Suppressor macrophage treated with lipopolysaccharide for 4 hours (primary cell): ENCODE measurements at regions not wholly inside any gene's neighbourhood (a gene's known extent, or its start where the extent isn't known, plus 50 kb on each side); places are given as distances from the start of the nearest gene placed in this dataset.

Experiments used
- DNase-seq: peaks from one replicate; pipeline ENCODE4 v3.0.0-alpha.2; 2020

DNA sequence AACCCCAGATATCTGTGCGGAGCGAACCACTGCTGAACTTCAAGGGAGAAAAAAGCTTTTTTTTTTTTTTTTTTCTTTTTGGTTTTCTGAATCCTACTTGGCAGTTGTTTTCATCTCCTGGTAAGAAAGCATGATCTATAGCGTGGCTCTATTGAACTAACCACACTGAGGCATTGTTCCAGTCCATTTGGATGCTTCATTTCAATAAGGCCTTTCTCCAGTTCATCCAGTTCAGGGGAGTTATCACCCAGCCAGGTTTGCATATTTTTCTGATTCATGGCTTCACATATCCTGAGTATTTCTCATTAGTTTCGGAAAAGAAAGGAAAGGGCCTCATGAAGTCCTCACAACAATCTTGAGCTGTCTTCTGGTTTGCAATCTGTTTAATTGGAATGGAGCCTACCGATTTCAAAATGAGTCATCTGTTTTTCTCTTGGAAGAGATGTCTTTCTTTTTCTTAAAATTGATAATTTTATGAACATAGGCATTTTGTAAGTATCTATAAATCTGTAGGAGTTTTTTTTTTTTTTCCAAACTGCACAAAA is 93.1 kb upstream of the STEAP4 start:
- no peak for DNase-seq

DNA sequence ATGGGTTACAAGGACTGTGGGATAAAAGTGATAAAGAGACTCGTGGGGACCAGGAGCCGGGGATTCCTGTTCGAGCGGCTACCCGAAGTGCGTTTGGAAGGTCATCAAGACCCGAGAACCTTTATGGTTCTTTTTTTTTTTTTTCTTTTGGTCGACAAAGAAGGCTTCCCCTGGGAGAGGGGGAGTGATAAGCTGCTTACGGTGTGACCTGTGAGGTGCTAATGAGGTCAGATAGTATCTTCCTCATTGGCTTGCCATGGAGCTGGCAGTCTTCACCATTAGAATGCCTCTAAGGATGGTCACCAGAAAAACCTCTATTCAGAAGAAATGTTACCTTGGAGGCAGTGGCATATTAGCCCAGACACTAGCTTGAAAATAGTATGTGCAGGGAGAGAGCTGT is 92.3 kb upstream of the STEAP4 start:
- DNase-seq: no peak

DNA sequence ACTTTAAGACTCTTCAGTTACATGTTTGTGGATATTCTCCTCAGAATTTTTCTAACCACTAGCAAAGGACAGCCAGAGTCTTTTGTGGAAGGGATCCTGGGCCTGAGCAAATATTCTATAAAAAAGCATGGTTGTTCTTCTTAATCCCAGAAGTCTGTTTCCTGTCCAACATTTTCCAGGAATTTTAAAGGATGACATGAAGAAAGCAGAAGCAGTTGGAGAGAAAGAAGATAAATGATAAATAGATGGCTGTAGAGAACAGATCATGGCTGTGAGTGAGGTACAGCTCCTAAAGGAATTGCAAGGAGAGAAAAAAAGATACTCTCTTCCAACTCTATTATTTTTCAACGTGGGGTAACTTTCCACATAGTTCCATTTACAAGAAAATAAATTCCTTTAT is 91.8 kb upstream of the STEAP4 start:
- no peak for DNase-seq

- DNase-seq: peak; percentile 9
Measured at GRCh38 chr7:88396948-88397322, 90.2 kb upstream of the STEAP4 start.

DNA sequence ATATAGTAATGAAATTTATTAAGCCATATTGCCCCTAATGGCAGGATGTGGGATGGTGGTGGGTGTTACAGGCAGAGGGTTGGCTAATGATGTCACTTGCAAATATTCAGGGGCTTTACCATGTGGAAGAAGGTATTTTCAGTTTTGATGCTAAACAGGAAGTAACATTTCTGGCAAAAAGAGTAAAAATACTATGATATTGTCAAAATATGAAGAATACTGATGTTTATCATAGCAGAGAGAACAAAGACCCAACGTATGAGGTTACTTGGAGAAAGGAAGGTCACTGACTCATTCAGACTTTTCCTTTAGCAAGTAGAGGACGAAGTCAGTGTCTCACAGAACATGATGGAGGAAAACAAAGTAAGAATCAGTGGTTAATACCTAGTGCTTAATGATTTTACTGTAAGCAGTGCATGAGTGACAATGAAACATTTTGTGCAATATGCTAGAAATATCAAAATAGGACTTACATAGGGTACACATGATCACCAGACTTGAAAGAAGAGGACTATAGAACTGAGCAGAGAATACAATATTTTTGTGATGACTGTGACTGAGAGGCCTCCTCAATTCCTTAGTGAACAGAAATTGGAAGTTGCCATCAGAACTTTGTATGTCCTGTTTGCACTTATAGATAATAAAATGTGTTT is 89.7 kb upstream of the STEAP4 start:
- peak; percentile 27 for DNase-seq

GRCh38 chr7:88395715-88396114 is 89.0 kb upstream of the STEAP4 start:
- DNase-seq: peak; percentile 90

DNA sequence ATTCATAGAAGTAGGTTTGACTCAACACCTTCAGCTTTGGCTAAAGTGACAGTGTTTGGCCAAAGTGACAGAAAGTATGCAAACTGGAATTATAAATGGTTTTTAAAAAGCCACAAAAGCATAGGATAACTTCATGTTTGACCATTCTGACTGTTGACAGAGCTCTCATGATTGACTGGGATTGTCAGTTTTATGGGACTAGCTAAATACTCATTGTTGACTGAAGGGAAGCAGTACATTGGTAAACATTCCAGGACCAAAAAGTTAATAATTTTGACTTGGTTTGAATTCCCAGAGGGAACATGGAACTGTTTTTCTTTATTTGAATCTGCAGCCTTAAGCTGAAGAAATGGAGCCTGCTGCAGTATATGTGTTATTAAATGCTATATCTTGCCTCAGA is 84.6 kb upstream of the STEAP4 start:
- DNase-seq: no peak

GRCh38 chr7:88387368-88387767 is 80.7 kb upstream of the STEAP4 start:
- no peak for DNase-seq

DNA sequence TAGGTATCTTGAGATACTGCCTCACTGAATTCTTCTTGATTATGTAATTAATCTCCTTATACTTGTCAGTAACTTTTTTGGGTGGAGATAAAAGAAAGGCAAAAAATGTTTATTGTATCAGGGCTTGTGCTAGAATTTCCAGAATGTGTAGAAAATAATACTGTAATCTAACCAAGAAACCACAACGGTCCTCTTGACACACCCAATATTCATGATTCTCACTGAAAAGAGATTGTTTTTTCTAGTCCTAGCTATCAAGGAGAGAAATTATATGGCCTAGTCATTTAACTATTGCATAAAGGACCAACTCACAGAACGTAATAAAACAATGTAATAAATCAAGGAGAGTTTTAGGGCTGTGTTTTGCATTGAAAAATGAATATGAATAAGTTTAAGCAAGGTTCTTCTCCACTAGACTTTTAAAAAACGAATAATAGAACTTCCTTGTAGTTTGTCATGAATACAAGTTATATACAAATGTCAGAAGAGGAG is 80.0 kb upstream of the STEAP4 start:
- no peak for DNase-seq

- no peak for DNase-seq
Measured at GRCh38 chr7:88377434-88377833, 70.7 kb upstream of the STEAP4 start.

- no peak for DNase-seq
Measured at GRCh38 chr7:88368686-88369085, 62.0 kb upstream of the STEAP4 start.

DNA sequence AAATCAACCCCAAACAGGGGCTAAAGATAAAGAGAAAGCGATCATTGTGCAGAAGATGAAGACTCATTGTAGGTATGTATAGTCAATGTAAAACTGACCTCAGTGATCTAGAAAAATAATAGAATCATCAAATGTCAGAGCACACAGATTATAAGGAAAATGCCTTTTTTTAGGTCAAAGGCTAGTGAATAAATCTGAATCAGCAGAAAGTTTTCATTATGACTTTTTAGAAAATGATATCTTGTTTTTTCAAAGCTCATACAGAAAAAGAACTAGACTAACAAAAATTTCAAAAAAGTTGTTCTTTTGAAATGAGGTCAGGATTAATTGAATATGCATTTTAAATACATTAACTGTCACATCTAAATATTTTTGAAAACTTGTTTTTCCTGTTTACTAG is 60.2 kb upstream of the STEAP4 start:
- DNase-seq: no peak

- no peak for DNase-seq
Measured at GRCh38 chr7:88363869-88364268, 57.2 kb upstream of the STEAP4 start.

DNA sequence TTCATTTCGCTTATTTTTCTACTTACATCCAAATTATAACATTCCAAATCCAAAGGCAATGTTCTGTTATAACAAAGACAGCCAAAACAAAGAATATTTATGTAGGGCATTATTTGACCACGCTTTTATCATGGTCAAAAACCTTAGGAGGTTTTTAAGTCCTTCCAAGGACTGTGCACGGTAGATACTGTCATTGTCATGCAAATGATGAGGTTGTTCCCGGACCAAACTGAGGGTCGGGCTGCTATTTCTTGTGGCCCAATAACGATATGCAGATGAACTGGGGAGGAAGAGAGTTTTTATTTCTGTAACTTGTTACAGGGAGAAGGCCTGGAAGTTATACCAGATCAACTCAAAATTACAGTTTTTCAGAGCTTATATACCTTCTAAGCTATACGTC is 56.6 kb upstream of the STEAP4 start:
- no peak for DNase-seq

GRCh38 chr7:88361357-88361756 is 54.7 kb upstream of the STEAP4 start:
- DNase-seq: no peak

GRCh38 chr7:88358881-88359280 is 52.2 kb upstream of the STEAP4 start:
- DNase-seq: no peak

DNA sequence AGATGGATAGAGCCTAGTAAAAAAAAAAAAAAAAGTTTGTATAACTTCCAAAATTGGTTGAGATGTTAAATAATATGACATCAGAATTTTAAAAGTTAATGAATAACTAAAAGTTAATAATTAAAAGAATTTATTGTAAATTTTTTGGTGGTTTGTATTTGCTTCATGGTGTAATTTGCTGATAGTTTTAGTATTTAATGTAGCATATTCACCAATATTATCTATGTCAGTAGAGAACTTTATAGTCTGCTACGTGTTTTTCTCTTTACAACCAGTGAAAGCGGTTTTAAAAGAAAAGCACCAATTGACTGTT is 51.8 kb upstream of the STEAP4 start:
- no peak for DNase-seq

DNA sequence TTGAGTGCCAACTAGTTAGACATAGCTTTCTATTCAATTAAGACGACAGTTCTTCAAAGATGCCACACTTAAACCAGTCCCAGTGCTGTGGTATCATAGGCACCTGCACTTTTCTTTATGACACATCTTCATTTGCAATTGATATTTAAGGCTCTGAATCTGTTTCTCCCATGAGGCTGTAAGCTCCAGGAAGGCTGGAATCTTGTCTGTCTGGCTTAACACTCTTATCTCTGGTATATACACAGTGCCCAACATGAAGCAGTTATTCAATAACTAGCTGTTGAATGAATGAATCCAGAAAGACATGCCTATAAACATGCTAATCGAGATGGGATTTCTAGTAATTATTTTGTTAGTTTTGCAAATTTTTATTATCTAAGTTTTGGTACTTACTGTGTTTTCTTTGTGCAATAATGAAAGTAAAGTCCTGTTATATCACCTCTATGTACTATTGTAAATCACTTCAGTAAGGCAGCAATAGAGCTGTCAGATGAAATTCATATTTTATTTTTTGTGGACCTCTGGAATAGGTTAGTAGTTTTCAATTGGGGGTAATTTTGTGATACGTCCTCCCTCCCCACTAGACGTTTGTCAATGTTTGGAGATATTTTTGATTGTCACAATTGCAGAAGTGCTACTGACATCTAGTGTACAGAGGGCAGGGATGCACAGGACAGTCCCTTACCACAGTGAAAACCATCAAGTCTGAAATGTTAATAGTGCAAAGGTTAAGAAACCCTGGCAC is 51.3 kb upstream of the STEAP4 start:
- peak; percentile 43 for DNase-seq

- peak; percentile 58 for DNase-seq
Measured at GRCh38 chr7:88357294-88357693, 50.6 kb upstream of the STEAP4 start.
